Activated CD8-positive, alpha-beta memory T cell treated with anti-CD3 and anti-CD28 coated beads, Interleukin-2, amount 10 ng/mL, durations not matched to agents 7 days and 5 days (primary cell): ENCODE measurements at regions not wholly inside any gene's neighbourhood (a gene's known extent, or its start where the extent isn't known, plus 50 kb on each side); places are given as distances from the start of the nearest gene placed in this dataset.
"Not testable (repeated sequence)": the region's sequence is repeated elsewhere in the genome, so short reads cannot be mapped to it uniquely, and the experiment has no call there.

ENCODE experiments used
- ATAC-seq: fragments of 150-1000 bp; cut with Tn5 transposase; one replicate; pipeline ENCODE4 v1.10.0; 2021; ENCODE audit warnings: moderate library complexity
- CTCF ChIA-PET: fragments of 350-600 bp; sonication (Branson Sonifier 250); formaldehyde crosslinking; loops from one replicate; lab custom pipeline; 2021; ENCODE audit warnings: antibody characterized with exemption; lab: Charles Lee
- DNase-seq: peaks from one replicate; pipeline ENCODE4 v3.0.0-alpha.2; 2020
- H3K27ac Mint-ChIP-seq: one replicate; pipeline ENCODE4 v1.8.0; 2021; ENCODE audit warnings: mild to moderate bottlenecking, mixed read lengths
- H3K27me3 Mint-ChIP-seq: one replicate; pipeline ENCODE4 v1.8.0; 2021; ENCODE audit warnings: mixed read lengths
- H3K36me3 Mint-ChIP-seq: one replicate; pipeline ENCODE4 v1.8.0; 2021; ENCODE audit warnings: mild to moderate bottlenecking, mixed read lengths
- H3K4me1 Mint-ChIP-seq: one replicate; pipeline ENCODE4 v1.8.0; 2021; ENCODE audit warnings: mixed read lengths
- H3K4me3 Mint-ChIP-seq: one replicate; pipeline ENCODE4 v1.8.0; 2021; ENCODE audit warnings: mild to moderate bottlenecking, moderate library complexity, mixed read lengths
- H3K9me3 Mint-ChIP-seq: one replicate; pipeline ENCODE4 v1.8.0; 2022; ENCODE audit warnings: low read depth, mixed read lengths

DNA sequence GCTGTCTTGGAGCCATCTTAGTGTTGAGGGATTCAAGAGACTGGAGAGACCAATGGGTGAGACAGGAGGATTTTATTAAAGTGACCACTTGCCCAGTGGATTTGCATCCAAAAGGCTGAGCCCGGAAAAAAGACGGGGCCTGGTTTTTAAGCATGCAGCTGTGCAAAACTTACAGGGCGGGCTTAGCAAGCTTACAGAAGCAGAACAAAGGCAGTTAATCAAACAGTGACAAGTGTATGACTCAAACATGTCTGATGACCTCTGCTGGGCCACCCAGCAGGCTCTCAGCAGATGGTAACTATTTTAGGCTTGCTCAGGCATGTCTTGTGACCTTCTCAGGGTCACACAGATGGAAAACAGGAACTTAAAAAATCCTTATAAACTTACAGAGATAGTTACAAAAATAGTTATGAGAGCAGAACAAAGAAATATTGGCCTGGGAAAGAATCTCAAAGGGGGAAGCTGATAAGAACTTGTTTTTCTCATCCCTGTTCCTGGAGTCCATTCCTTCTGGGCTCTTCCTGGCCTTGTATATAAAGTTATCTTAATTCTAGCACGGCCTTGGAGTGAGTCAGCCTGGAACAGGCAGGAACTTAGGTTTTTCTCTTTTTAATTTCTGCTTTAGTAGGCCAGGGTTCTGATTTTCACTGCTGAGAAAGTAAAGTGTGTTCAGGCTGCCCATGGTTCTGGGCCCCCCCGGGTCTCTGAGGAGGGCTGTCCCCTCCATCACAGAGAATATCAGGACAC, 141.3 kb downstream of the CCDC74A start:
- H3K4me1 Mint-ChIP-seq, H3K36me3 Mint-ChIP-seq, ATAC-seq: not testable (repeated sequence)

GRCh38 chr2:131671841-131672470, 144.3 kb downstream of the CCDC74A start:
- not testable (repeated sequence) for H3K36me3 Mint-ChIP-seq, DNase-seq, ATAC-seq, H3K27ac Mint-ChIP-seq, H3K4me3 Mint-ChIP-seq, H3K9me3 Mint-ChIP-seq, H3K4me1 Mint-ChIP-seq
- CTCF ChIA-PET, result interaction anchor here (0.8 to 3.4 kb wide), 11 partner anchors 10 to 518 kb away, joined by 3 to 53 read pairs (median 5); partner anchors contain the start of gene MZT2A
- peaks cover 27% of the 10 kb centered on the region for H3K27me3 Mint-ChIP-seq

More for the DNA sequence above, 141.3 kb downstream of the CCDC74A start:
- not testable (repeated sequence) for H3K4me3 Mint-ChIP-seq, H3K27ac Mint-ChIP-seq, H3K9me3 Mint-ChIP-seq, DNase-seq
- peaks cover 20% of the 10 kb centered on the region for H3K27me3 Mint-ChIP-seq
- CTCF ChIA-PET, result interaction anchor here (1.0 kb wide), 1 partner anchor 133 kb away, joined by 3 read pairs; no protein-coding TSS in a partner anchor

DNA sequence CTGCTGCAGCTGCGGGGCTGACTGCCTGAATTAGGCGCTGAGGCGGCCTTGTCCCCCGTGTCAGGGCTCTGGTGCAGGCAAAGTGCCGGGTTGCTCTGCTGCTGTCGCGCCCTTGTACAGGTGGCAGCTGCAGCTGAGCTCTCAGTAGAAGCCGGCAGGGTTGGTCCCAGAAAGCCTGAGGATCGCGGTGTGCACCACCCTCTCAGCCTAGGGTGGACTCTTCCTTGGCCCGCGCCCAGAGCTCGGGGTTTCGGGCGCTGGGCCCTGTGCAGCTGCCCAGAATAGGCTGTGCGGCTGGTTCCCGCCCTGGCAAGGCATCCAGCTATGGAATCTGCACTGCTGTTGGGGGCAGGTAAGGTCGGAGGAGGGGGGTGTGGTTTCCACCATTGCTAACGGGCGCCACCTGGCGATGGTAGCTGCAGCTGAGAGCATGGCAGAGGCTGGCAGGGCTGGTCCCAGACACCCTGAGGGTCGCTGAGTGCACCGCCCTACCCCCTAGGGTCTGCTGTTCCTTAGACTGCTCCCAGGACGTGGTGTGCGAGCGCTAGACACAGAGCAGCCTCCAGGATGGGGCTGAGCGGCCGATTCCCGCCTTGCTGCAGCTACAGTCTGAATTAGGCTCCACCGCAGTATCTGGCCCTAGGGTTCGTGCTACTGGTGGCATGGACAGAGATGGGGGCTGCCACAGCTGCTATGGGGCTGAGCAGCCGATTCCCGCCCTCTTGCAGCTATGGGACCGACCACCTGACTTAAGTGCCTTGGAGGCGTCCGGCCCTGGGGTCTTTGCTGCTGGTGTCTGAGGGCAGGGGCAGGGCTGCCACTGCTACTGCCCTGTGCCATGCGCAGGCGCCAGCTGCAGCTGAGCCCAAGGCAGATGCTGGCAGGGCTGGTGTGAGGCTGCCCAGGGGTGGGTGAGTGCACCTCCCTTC, 145.0 kb downstream of the CCDC74A start:
- ATAC-seq (peak; percentile 92), DNase-seq (peak; percentile 71)
- H3K4me3 Mint-ChIP-seq, result peak overlapping the region; percentile 20
- CTCF ChIA-PET, result interaction anchor here (0.8 to 3.4 kb wide), 15 partner anchors 9 to 519 kb away, joined by 3 to 53 read pairs (median 5); partner anchors contain the start of gene MZT2A
- not testable (repeated sequence) for H3K9me3 Mint-ChIP-seq, H3K4me1 Mint-ChIP-seq, H3K36me3 Mint-ChIP-seq, H3K27ac Mint-ChIP-seq
- H3K27me3 Mint-ChIP-seq, result peaks cover 32% of the 10 kb centered on the region

DNA sequence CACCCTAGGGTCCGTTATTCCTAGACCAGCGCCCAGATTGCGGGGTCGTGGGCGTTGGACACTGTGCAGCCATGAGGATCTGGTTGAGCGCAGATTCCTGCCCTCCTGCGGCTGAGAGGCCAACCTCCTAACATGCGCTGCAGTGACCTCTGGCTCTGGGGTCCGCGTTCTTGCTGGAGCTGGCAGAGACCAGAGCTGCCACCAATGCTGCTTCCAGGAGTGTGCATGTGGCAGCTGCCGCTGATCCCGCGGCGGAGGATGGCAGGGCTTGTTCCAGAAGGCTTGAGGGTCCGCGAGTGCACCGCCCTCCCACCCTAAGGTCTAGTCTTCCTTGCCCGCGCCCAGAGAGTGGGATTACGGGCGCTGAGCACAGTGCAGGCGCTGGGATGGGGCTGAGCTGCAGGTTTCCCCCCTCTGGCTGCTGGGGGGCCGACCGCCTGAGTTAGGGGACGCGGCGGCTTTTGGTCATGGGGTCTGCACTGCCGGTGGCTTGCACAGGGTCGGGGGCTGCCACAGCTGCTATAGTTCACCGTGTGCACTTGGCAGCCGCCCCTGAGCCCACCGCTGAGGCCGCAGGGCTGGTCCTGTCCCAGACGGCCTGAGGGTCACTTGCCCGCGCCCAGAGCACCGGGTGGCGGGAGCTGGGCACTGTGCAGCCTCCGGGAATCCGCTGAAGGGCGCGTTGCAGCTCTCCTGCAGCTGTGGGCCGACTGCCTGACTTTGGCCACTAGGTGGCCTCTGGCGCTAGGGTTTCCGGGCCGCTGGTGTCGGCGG, 145.9 kb downstream of the CCDC74A start:
- H3K4me1 Mint-ChIP-seq, result peaks cover 4% of the 10 kb centered on the region
- peak; percentile 81 for DNase-seq
- peak; percentile 88 for ATAC-seq
- no peaks in the 10 kb centered on the region for H3K36me3 Mint-ChIP-seq
- CTCF ChIA-PET, result interaction anchor here (0.5 to 3.4 kb wide), 13 partner anchors 8 to 935 kb away, joined by 3 to 53 read pairs (median 5); partner anchors contain the start of gene MZT2A
- H3K4me3 Mint-ChIP-seq, result no peak overlapping the region
- H3K27me3 Mint-ChIP-seq, result peaks cover 33% of the 10 kb centered on the region
- no peaks in the 10 kb centered on the region for H3K9me3 Mint-ChIP-seq
- no peak overlapping the region for H3K27ac Mint-ChIP-seq

GRCh38 chr2:131674174-131674507, 146.5 kb downstream of the CCDC74A start:
- Mint-ChIP-seq H3K27ac (no peak overlapping the region), H3K9me3 (no peaks in the 10 kb centered on the region), H3K4me1 (peaks cover 4% of the 10 kb centered on the region), H3K27me3 (peaks cover 33% of the 10 kb centered on the region), H3K4me3 (no peak overlapping the region), H3K36me3 (no peaks in the 10 kb centered on the region)
- CTCF ChIA-PET, result interaction anchor here (0.8 to 3.4 kb wide), 10 partner anchors 8 to 520 kb away, joined by 3 to 53 read pairs (median 10); partner anchors contain the start of gene MZT2A
- DNase-seq (no peak), ATAC-seq (no peak)

GRCh38 chr2:131681611-131682121, 154.0 kb downstream of the CCDC74A start:
- CTCF ChIA-PET, result interaction anchor here (1.0 to 2.4 kb wide), 6 partner anchors 9 to 528 kb away, joined by 3 to 38 read pairs (median 8); partner anchors contain the start of gene MZT2A
- not testable (repeated sequence) for H3K36me3 Mint-ChIP-seq, DNase-seq, H3K27me3 Mint-ChIP-seq, H3K9me3 Mint-ChIP-seq
- peak; percentile 5 for ATAC-seq
- peak overlapping the region; percentile 84 for H3K4me3 Mint-ChIP-seq
- H3K27ac Mint-ChIP-seq, result peak overlapping the region; percentile 86
- H3K4me1 Mint-ChIP-seq, result peaks cover 35% of the 10 kb centered on the region

GRCh38 chr2:131682122-131682944, 154.6 kb downstream of the CCDC74A start:
- ATAC-seq (peak; percentile 99), DNase-seq (peak; percentile 90)
- H3K4me3 Mint-ChIP-seq, result peak overlapping the region; percentile 84
- CTCF ChIA-PET, result interaction anchor here (1.0 to 2.4 kb wide), 6 partner anchors 9 to 528 kb away, joined by 3 to 38 read pairs (median 8); partner anchors contain the start of gene MZT2A
- H3K4me1 Mint-ChIP-seq, result peaks cover 35% of the 10 kb centered on the region
- H3K27me3 Mint-ChIP-seq, result peaks cover 4% of the 10 kb centered on the region
- H3K36me3 Mint-ChIP-seq, result peaks cover 11% of the 10 kb centered on the region
- H3K9me3 Mint-ChIP-seq, result no peaks in the 10 kb centered on the region
- H3K27ac Mint-ChIP-seq, result peak overlapping the region; percentile 86

GRCh38 chr2:131682945-131683330, 155.2 kb downstream of the CCDC74A start:
- CTCF ChIA-PET, result interaction anchor here (1.0 to 2.4 kb wide), 5 partner anchors 10 to 529 kb away, joined by 3 to 38 read pairs (median 9); partner anchors contain the start of gene MZT2A
- peak; percentile 29 for ATAC-seq
- not testable (repeated sequence) for H3K27me3 Mint-ChIP-seq, H3K9me3 Mint-ChIP-seq
- peak; percentile 53 for DNase-seq
- Mint-ChIP-seq H3K4me3 (peak overlapping the region; percentile 84), H3K27ac (peak overlapping the region; percentile 86), H3K4me1 (peaks cover 35% of the 10 kb centered on the region), H3K36me3 (peaks cover 14% of the 10 kb centered on the region)

- CTCF ChIA-PET, H3K27ac Mint-ChIP-seq, DNase-seq, H3K9me3 Mint-ChIP-seq, H3K4me3 Mint-ChIP-seq, H3K27me3 Mint-ChIP-seq, ATAC-seq: not testable (repeated sequence)
- Mint-ChIP-seq H3K36me3 (peaks cover 26% of the 10 kb centered on the region), H3K4me1 (peaks cover 35% of the 10 kb centered on the region)
Measured at GRCh38 chr2:131684631-131685316, 157.1 kb downstream of the CCDC74A start.

DNA sequence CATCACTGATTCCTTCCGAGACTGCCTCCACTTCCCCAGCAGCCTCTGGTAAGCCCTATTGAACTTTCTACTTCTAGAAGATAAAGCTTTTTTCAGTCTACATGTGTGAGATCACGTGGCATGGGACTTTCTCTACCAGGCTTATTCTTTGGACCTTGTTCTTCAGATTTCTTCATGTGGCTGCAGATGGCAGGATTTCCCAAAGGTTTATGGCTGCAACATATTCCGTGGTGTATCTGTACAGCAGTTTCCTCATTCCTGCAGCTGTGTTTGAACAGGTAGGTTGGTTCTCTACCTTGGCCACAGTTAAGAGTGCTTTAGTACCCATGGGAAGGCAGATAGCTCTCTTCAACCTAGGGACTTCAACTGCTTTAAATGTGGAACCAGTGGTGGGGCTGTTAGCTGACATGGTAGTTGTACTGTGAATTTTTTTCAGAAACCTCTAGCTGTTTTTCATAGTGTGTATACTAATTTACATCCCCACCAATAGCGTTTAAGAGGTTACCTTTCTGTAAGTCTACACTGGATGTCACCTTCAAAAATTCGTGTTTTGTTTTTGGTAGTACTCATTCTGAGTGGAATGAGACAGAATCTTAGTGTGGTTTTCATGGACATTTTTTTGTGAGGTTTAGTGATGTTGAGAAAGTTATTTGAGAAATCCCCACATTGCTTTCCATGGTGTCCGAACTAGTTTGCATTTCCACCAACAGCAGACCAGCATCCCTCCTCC, 158.6 kb downstream of the CCDC74A start:
- DNase-seq, H3K9me3 Mint-ChIP-seq, H3K4me3 Mint-ChIP-seq, H3K27ac Mint-ChIP-seq, ATAC-seq, H3K27me3 Mint-ChIP-seq, CTCF ChIA-PET: not testable (repeated sequence)
- H3K36me3 Mint-ChIP-seq, result peaks cover 40% of the 10 kb centered on the region
- H3K4me1 Mint-ChIP-seq, result peaks cover 28% of the 10 kb centered on the region
